GM23338 (cell line): ENCODE measurements at regions not wholly inside any gene's neighbourhood (a gene's known extent, or its start where the extent isn't known, plus 50 kb on each side); places are given as distances from the start of the nearest gene placed in this dataset.

Experiments used
- ATAC-seq: fragments of 200-7000 bp; cut with Tn5 transposase; 3 replicates; pipeline ENCODE4 v1.9.1; 2020
- DNase-seq: peaks from one replicate; pipeline ENCODE4 v3.0.0-alpha.2; 2015; ENCODE audit warnings: low spot score
- H2AFZ ChIP-seq: fragments of 200-600 bp; sonication (generic); 2 replicates; pipeline ENCODE4 v1.8.0; 2016; ENCODE audit warnings: antibody characterized with exemption, mild to moderate bottlenecking, moderate library complexity
- H3F3A ChIP-seq: fragments of 200-600 bp; sonication (generic); replicated peaks from 2 replicates; pipeline ENCODE4 v1.8.0; 2017; ENCODE audit warnings: antibody characterized with exemption, mixed run types, low read depth
- H3K27ac ChIP-seq: fragments of 200-600 bp; sonication (generic); 2 replicates; pipeline ENCODE4 v1.6.1; 2016; ENCODE audit warnings: low read depth
- H3K27me3 ChIP-seq: fragments of 200-600 bp; sonication (generic); 2 replicates; pipeline ENCODE4 v1.8.0; 2016; ENCODE audit warnings: mild to moderate bottlenecking, mixed run types, moderate library complexity; ENCODE audit not compliant: insufficient read depth
- H3K36me3 ChIP-seq: fragments of 200-600 bp; sonication (generic); 2 replicates; pipeline ENCODE4 v1.8.0; 2016; ENCODE audit warnings: mild to moderate bottlenecking; ENCODE audit not compliant: insufficient read depth
- H3K4me1 ChIP-seq: fragments of 200-600 bp; sonication (generic); 2 replicates; pipeline ENCODE4 v1.8.0; 2016; ENCODE audit warnings: mild to moderate bottlenecking, moderate library complexity; ENCODE audit not compliant: insufficient read depth
- H3K4me2 ChIP-seq: fragments of 200-600 bp; sonication (generic); 2 replicates; pipeline ENCODE4 v1.7.1; 2017; ENCODE audit warnings: mixed run types
- H3K4me3 ChIP-seq: fragments of 200-600 bp; sonication (generic); 2 replicates; pipeline ENCODE4 v1.6.1; 2016; ENCODE audit warnings: mixed run types
- H3K79me2 ChIP-seq: fragments of 200-600 bp; sonication (generic); replicated peaks from 2 replicates; pipeline ENCODE4 v1.8.0; 2017; ENCODE audit warnings: mild to moderate bottlenecking; ENCODE audit not compliant: insufficient read depth
- H3K9me2 ChIP-seq: fragments of 200-600 bp; sonication (generic); 2 replicates; pipeline ENCODE4 v1.8.0; 2017; ENCODE audit not compliant: insufficient read depth
- H4K20me1 ChIP-seq: fragments of 200-600 bp; sonication (generic); replicated peaks from 2 replicates; pipeline ENCODE4 v1.8.0; 2017; ENCODE audit warnings: mild to moderate bottlenecking; ENCODE audit not compliant: insufficient read depth
- H3K27ac Mint-ChIP-seq: 2 replicates; pipeline ENCODE4 v1.8.0; 2020; ENCODE audit warnings: inconsistent platforms, mild to moderate bottlenecking, moderate library complexity, mixed read lengths
- H3K27me3 Mint-ChIP-seq: 3 replicates; pipeline ENCODE4 v1.8.0; 2022; ENCODE audit warnings: low read depth, mild to moderate bottlenecking, moderate library complexity, mixed read lengths, inconsistent platforms; ENCODE audit not compliant: insufficient read depth, poor library complexity
- H3K36me3 Mint-ChIP-seq: 3 replicates; pipeline ENCODE4 v1.8.0; 2021; ENCODE audit warnings: low read depth, mild to moderate bottlenecking, inconsistent platforms, moderate library complexity, mixed read lengths
- H3K4me1 Mint-ChIP-seq: 3 replicates; pipeline ENCODE4 v1.8.0; 2020; ENCODE audit warnings: mild to moderate bottlenecking, inconsistent platforms, mixed read lengths
- H3K4me3 Mint-ChIP-seq: 3 replicates; pipeline ENCODE4 v1.8.0; 2021; ENCODE audit warnings: moderate library complexity, mild to moderate bottlenecking, inconsistent platforms, mixed read lengths
- H3K9me3 Mint-ChIP-seq: 3 replicates; pipeline ENCODE4 v1.8.0; 2020; ENCODE audit warnings: moderate library complexity, mild to moderate bottlenecking, inconsistent platforms, mixed read lengths
- CREB1 ChIP-seq: fragments of 250-450 bp; sonication (Bioruptor Pico); IDR thresholded peaks from 2 replicates; pipeline ENCODE4 v1.5.0; 2020; ENCODE audit warnings: low read depth, mild to moderate bottlenecking, moderate library complexity
- CTCF ChIP-seq, 2 experiments: fragments of 200-600 bp in 1 of 2; sonication (generic) in 1 of 2; conservative IDR thresholded peaks; 2 replicates each; pipeline versions ENCODE4 v1.5.1 to v1.6.1; 2016 to 2017; ENCODE audit warnings: antibody characterized with exemption in 2 of 2, low read depth in 2 of 2, mild to moderate bottlenecking in 2 of 2, moderate library complexity in 1 of 2
- EZH2 ChIP-seq: fragments of 200-600 bp; sonication (generic); IDR thresholded peaks from one replicate; pipeline ENCODE4 v1.8.0; 2017; ENCODE audit warnings: antibody characterized with exemption, mild to moderate bottlenecking, low read depth; ENCODE audit not compliant: unreplicated experiment
- EZH2phosphoT487 ChIP-seq: fragments of 200-600 bp; sonication (generic); IDR thresholded peaks from one replicate; pipeline ENCODE4 v1.8.1; 2018; ENCODE audit warnings: antibody characterized with exemption; ENCODE audit not compliant: unreplicated experiment
- JUNB ChIP-seq: IDR thresholded peaks from one replicate; pipeline ENCODE4 v1.6.1; 2016; ENCODE audit warnings: antibody characterized with exemption; ENCODE audit not compliant: unreplicated experiment
- NANOG ChIP-seq: IDR thresholded peaks from 2 replicates; pipeline ENCODE4 v1.6.1; 2016; ENCODE audit warnings: antibody characterized with exemption, borderline replicate concordance
- POLR2AphosphoS5 ChIP-seq: IDR thresholded peaks from 2 replicates; pipeline ENCODE4 v1.6.1; 2016; ENCODE audit warnings: antibody characterized with exemption, low read depth
- STAT1 ChIP-seq: IDR thresholded peaks from one replicate; pipeline ENCODE4 v1.6.1; 2016; ENCODE audit warnings: antibody characterized with exemption; ENCODE audit not compliant: unreplicated experiment
- ZNF114 ChIP-seq: fragments of 250-450 bp; sonication (Bioruptor Pico); IDR thresholded peaks from 2 replicates; pipeline ENCODE4 v1.5.0; 2020; ENCODE audit warnings: mild to moderate bottlenecking, moderate library complexity
- TF ChIP-seq, protein P1 (sequence below): IDR thresholded peaks from 2 replicates; pipeline ENCODE4 v1.6.1; 2016; ENCODE audit warnings: antibody characterized with exemption
- TF ChIP-seq, protein P2 (sequence below): IDR thresholded peaks from one replicate; pipeline ENCODE4 v1.6.1; 2018; ENCODE audit warnings: antibody characterized with exemption; ENCODE audit not compliant: unreplicated experiment

- no peaks in the 10 kb centered on the region for H3K79me2 ChIP-seq
- no peaks in the 10 kb centered on the region for H3K36me3 Mint-ChIP-seq
- H4K20me1 ChIP-seq: no peaks in the 10 kb centered on the region
- no peaks in the 10 kb centered on the region; the same call in 2 of the 3 replicates for H3K4me1 Mint-ChIP-seq
- ATAC-seq (no peak), DNase-seq (no peak)
- H3K27ac Mint-ChIP-seq: no peak overlapping the region
- no peak overlapping the region for H2AFZ ChIP-seq
- H3K4me3 Mint-ChIP-seq: no peak overlapping the region
- H3K36me3 ChIP-seq: no peaks in the 10 kb centered on the region
- TF ChIP-seq, protein P1, sequence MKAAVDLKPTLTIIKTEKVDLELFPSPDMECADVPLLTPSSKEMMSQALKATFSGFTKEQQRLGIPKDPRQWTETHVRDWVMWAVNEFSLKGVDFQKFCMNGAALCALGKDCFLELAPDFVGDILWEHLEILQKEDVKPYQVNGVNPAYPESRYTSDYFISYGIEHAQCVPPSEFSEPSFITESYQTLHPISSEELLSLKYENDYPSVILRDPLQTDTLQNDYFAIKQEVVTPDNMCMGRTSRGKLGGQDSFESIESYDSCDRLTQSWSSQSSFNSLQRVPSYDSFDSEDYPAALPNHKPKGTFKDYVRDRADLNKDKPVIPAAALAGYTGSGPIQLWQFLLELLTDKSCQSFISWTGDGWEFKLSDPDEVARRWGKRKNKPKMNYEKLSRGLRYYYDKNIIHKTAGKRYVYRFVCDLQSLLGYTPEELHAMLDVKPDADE: no peak
- TF ChIP-seq EZH2 (no peak), JUNB (no peak), CREB1 (CRISPR knock-in tag) (no peak), POLR2AphosphoS5 (no peak)
- no peaks in the 10 kb centered on the region for H3K9me2 ChIP-seq
- H3F3A ChIP-seq: no peaks in the 10 kb centered on the region
- H3K27me3 ChIP-seq: no peaks in the 10 kb centered on the region
- H3K4me2 ChIP-seq: no peak overlapping the region
- H3K4me3 ChIP-seq: no peak overlapping the region
- H3K9me3 Mint-ChIP-seq: no peaks in the 10 kb centered on the region; the same call in 2 of the 3 replicates
- H3K27me3 Mint-ChIP-seq: peaks cover 6% of the 10 kb centered on the region
- no peak overlapping the region for H3K27ac ChIP-seq
- H3K4me1 ChIP-seq: no peaks in the 10 kb centered on the region
These were observed 110.1 kb upstream of the LPP start for GRCh38 chr3:188043891-188044290.

GRCh38 chr3:188046561-188047211 is 107.3 kb upstream of the LPP start:
- no peaks in the 10 kb centered on the region; the same call in 2 of the 3 replicates for H3K9me3 Mint-ChIP-seq
- H3K4me2 ChIP-seq: no peak overlapping the region
- no peaks in the 10 kb centered on the region for H3K27me3 ChIP-seq
- ATAC-seq (no peak), DNase-seq (no peak)
- no peaks in the 10 kb centered on the region for H3K36me3 ChIP-seq
- H3K4me1 Mint-ChIP-seq: peaks cover 1% of the 10 kb centered on the region
- H3K27ac Mint-ChIP-seq: no peak overlapping the region
- peaks cover 8% of the 10 kb centered on the region for H3K27me3 Mint-ChIP-seq
- no peaks in the 10 kb centered on the region for H4K20me1 ChIP-seq
- H2AFZ ChIP-seq: no peak overlapping the region
- no peak overlapping the region for H3K27ac ChIP-seq
- no peak overlapping the region for H3K4me3 ChIP-seq
- no peaks in the 10 kb centered on the region for H3F3A ChIP-seq
- H3K4me3 Mint-ChIP-seq: no peak overlapping the region
- H3K9me2 ChIP-seq: no peaks in the 10 kb centered on the region
- H3K4me1 ChIP-seq: peaks cover 4% of the 10 kb centered on the region; the same call in 1 of the 2 replicates
- H3K36me3 Mint-ChIP-seq: no peaks in the 10 kb centered on the region
- no peaks in the 10 kb centered on the region for H3K79me2 ChIP-seq
- TF ChIP-seq POLR2AphosphoS5 (no peak), ZNF114 (CRISPR knock-in tag) (no peak), EZH2phosphoT487 (no peak), EZH2 (no peak), CREB1 (CRISPR knock-in tag) (no peak), NANOG (no peak), CTCF (conservative IDR thresholded peaks at IDR 0.05; ENCODE audit: low read depth in 2 of 2) (no peak), JUNB (no peak), STAT1 (no peak)
- TF ChIP-seq, protein P2, sequence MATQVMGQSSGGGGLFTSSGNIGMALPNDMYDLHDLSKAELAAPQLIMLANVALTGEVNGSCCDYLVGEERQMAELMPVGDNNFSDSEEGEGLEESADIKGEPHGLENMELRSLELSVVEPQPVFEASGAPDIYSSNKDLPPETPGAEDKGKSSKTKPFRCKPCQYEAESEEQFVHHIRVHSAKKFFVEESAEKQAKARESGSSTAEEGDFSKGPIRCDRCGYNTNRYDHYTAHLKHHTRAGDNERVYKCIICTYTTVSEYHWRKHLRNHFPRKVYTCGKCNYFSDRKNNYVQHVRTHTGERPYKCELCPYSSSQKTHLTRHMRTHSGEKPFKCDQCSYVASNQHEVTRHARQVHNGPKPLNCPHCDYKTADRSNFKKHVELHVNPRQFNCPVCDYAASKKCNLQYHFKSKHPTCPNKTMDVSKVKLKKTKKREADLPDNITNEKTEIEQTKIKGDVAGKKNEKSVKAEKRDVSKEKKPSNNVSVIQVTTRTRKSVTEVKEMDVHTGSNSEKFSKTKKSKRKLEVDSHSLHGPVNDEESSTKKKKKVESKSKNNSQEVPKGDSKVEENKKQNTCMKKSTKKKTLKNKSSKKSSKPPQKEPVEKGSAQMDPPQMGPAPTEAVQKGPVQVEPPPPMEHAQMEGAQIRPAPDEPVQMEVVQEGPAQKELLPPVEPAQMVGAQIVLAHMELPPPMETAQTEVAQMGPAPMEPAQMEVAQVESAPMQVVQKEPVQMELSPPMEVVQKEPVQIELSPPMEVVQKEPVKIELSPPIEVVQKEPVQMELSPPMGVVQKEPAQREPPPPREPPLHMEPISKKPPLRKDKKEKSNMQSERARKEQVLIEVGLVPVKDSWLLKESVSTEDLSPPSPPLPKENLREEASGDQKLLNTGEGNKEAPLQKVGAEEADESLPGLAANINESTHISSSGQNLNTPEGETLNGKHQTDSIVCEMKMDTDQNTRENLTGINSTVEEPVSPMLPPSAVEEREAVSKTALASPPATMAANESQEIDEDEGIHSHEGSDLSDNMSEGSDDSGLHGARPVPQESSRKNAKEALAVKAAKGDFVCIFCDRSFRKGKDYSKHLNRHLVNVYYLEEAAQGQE: no peak
- TF ChIP-seq, protein P1: no peak
